NOMO-1 treated with dmso at 0.1 percent for 144 hours (cell line): ENCODE measurements at regions not wholly inside any gene's neighbourhood (a gene's known extent, or its start where the extent isn't known, plus 50 kb on each side); places are given as distances from the start of the nearest gene placed in this dataset.
A peak's percentile ranks its signal among the peaks of the same experiment; 100 is the strongest.
"Not testable (repeated sequence)": the region's sequence is repeated elsewhere in the genome, so short reads cannot be mapped to it uniquely, and the experiment has no call there.

Source experiments
- DNase-seq: peaks from one replicate; lab custom pipeline; 2025; ENCODE audit not compliant: unreplicated experiment; lab: John Stamatoyannopoulos, UW

- DNase-seq: no peak
These were observed 170.2 kb upstream of the PZP start for GRCh38 chr12:9378430-9378835.

DNA sequence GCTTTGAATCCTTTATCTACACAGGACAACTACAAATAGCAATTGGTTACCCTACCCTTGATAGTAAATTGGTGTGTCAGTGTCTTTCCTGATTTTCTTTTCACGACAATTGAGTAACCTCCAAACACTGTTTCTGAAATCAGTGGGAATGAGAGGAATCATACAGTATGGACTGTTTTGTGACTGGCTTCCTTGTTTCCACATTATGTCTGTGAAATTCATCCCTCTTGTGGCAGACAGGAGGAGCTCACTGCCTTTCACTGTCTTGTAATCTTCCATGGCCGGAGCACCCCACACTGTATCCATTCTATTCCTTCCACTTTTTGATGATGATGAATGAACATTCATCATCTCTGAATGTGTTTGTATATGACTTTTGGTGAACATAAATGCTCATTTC is 164.0 kb upstream of the PZP start:
- no peak for DNase-seq

DNA sequence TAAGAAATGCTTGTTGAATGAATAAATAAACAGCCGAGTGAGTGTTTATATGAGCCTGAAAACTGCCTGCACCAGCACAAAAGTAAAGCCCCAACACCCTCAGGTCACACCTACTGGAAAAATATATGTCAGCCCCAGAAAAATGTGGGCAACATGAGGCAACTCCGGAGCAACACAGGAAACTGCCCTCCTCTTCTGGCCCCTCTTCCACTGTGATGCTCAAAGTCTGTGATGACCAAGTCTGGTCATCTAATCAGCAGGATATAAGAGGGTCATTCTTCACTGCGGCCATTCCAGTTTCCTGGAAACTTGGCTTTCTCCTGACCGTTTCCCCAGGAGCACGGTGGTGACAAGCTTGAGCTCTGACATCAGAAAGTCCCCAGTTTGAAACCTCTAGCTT is 159.6 kb upstream of the PZP start:
- DNase-seq: no peak

GRCh38 chr12:9367201-9367600 is 159.0 kb upstream of the PZP start:
- peak; percentile 77 for DNase-seq

DNA sequence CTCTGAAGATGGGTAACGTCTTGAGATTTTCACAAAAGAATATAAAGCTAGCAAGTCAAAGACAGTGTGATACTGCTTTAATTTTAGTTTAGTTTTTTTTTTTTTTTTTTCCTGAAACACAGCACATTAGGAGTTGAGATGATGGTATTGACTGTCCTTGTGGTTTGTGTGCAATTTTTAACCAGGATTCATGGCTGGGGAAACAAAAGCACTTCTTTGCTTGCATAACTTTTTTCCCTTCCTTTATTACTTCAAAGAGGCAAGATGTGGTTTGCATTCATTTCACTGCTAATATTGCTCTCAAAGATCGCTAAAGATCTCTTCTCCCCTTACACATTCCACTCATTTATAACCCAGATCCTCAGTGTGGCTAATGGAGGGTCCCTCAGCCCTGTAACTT is 157.1 kb upstream of the PZP start:
- DNase-seq: peak; percentile 13

GRCh38 chr12:9364224-9365176 is 156.3 kb upstream of the PZP start:
- peak; percentile 59 for DNase-seq

DNA sequence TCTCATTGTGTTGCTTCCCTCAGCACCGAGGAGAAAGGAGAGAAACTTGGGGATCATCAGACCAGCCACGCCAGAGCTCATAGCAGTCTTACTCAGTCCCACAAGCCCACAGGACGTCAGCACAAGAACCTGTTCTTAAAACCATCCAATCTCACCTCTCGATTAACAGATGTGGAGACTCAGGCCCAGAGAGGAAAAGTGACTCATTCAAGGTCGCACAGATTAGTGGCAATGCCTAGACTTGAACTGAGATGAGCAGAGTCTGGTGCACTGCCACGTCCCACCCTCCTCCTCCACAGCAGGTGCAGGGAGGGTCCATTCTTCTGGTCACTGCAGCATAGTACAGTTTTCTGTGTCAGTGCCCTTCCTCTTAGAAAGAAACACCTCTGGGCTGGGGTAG is 154.9 kb upstream of the PZP start:
- DNase-seq: no peak

- DNase-seq: no peak
These were observed 153.7 kb upstream of the PZP start for GRCh38 chr12:9361879-9362326.

DNA sequence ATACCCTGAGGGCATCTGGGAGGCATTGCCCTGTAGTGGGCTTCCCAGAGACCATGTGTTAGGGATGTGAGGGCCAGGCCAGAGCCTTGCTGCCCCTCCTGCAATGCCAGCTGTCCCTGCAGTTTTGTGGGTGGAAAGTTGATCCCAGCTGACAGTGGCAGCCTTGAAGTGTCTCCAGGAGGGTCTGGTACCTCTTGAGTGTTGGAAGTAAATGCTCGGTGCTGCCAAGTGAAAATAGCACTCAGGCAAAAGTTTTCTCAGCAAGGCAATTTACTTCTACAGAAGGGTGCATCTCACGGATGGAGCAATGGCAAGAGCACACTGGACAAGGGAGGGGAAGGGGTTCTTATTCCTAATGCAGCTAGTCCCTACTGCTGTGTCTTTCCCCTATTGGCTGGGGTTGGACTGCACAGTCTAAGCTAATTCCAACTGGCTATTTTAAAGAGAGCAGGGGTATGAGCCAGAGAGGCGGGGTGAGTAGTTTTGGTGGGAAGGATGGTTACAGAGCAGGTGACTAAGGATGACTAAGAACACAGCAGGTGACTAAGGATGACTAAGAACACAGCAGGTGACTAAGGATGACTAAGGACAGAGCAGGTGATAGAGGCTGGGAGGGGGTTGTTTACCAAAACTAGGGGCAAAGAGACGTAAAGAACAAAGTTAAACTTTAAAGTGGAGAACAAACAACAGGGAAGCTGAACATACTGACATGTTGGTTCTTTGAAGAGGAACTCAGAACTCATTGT is 146.0 kb upstream of the PZP start:
- not testable (repeated sequence) for DNase-seq

- no peak for DNase-seq
These were observed 142.9 kb upstream of the PZP start for GRCh38 chr12:9351136-9351535.

DNA sequence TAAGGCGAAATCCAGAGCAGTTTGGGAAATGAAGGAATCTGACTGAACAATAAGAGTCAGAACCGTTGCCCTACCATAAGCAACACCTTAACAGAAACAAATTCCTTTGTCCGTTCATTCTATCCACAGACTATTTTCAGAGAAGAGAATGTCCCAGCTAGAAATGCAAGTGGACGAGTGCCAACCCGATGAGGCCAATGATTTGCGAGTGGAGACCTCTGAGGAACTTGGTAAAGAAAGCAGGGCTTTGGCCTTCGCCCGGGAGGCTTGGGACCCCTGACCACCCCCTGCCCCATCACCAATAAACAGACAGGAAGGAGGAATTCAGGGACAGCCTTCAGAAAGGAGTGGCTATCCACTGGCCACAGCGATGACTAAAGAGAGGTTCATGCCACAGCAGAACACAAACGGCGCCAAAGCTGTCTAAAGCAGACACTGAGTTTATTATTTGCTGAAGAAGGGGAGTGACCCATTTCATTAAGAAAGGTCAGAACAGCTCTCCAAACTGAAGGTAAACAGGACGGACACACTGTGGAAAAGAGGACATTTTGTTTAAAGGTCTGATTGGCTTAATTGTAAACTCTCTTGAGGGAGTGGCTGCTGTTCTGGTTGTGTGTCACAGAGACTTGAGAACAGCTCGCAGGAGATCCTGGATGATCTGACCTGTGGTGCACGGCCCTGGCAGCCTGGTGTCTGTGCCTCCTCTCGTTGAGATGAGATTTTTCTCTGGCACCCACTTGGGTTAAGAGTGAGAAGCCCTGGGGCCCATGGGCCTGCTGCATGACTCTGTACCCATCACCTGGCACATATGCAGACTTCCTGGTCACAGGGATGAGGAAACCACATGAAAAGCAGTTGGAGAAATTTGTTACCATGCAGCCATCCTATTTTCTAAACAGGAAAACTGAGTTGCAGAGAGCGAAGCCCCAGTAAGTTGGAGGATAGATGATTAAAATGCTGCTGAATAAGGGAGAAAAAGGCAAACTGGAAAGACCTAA is 142.0 kb upstream of the PZP start:
- no peak for DNase-seq

DNA sequence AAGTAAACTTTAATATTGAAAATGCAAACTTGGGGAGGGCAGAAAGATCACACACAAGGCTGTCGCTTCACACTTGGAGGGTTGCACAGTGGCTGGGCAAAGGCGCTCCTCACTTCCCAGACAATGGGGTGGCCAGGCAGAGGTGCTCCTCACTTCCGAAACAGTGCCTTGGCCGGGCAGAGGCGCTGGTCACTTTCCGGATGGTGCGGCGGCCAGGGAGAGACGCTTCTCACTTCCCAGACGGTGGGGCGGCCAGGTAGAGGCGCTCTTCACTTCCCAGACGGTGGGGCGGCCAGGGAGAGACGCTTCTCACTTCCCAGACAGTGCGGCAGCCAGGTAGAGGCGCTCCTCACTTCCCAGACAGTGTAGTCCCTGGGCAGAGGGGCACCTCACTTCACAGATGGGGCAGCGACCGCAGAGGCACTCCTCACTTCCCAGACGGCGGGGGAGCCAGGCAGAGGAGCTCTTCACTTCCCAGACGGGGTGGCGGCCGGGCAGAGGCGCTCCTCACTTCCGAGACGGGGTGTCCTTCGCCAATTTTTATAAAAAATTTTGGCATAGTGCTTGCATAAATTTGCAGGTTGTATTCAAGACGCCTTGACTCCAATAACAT is 140.8 kb upstream of the PZP start:
- no peak for DNase-seq

DNA sequence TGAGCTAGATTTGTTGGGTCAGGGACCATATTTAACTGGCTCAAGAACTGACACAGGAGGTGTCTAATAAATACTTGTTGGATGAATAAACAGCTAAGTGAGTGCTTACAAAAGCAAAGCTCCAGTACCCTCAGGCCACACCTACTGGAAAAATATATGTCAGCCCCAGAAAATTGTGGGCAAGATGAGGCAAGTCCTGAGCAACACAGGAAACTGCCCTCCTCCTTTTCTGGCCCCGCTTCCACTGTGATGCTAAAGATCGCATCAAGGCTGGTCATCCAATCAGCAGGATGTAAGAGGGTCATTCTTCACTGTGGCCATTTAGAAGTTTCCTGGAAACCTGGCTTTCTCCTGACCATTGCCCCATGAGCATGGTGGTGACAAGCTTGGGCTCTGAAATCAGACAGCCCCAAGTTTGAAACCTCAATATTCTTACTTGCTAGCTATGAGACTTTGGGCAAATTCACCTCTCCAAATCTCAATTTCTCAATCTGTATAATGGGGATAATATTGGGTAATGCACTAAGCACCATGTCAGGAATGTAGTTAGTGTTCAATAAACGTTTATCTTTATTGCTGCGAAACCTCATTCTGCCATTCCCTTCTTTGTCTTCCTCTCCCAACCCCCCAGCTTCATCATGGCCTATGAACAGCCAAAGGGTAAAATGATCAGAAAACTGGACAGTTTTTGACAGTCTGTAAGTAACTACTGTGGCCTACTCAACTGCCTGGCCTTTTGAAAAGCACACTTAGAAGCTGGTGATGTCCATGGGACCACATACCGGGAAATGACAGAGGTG is 139.3 kb upstream of the PZP start:
- DNase-seq: peak; percentile 62

DNA sequence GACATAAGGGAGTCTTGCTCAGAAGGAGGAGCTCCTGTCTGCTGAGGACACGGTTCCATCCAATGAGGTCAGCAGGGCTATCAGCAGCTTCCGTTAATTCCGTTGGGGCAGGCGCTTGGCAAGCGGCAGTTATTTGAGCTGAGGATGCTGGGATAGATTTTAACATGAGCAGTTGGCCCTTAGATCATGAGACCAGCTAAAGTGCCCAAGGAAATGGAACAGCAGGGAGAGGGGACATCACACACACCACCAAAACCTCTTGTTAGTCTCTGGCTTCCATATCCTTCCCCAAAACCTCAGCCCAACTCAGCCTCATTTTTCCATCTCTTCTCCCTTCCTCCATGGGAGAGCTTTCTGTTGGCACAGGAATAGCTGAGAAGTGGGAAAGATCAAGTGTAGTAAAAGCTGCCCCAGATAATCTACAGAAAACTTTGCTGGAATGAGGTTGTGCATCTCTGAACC is 138.7 kb upstream of the PZP start:
- DNase-seq: no peak

DNA sequence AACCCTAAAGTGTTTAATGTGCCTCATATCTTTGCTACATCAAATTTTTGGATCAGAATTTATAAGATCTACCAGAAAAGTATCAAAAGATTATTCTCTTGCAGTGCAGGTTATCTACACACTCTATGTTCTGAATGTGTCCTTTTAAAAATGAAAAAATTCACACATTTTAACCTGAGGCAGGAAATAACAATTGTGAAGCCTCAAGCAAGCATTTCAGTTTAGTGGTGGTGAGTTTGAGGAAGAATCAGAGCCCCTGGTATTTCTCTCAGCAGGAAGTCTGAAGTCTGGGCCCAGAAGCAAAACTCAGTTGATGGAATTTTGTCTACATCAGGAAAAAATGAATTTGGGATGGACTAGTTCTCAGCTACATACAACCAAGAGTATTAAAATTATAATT is 137.0 kb upstream of the PZP start:
- DNase-seq: no peak

DNA sequence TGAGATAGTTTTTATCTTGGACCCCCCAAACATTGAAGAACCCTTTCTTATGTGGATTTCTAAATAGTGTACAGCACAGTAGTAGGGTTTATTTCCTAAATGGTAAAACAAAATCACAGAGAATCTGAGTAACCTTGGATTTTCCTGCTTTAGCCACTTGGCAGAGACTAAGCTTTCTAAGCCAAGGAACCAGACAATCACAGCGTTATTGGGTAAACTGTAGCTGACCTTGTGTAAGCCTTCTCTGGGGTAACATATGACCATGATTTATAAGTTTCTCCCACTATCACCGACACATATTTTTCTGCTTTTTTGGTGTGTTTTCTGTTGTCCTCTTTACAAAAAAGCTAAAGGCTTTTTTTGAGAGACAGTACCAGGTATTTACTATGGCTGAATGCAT is 136.3 kb upstream of the PZP start:
- peak; percentile 30 for DNase-seq

- DNase-seq: no peak
These were observed 135.5 kb upstream of the PZP start for GRCh38 chr12:9343731-9344130.

- DNase-seq: no peak
These were observed 134.6 kb upstream of the PZP start for GRCh38 chr12:9342614-9343353.

DNA sequence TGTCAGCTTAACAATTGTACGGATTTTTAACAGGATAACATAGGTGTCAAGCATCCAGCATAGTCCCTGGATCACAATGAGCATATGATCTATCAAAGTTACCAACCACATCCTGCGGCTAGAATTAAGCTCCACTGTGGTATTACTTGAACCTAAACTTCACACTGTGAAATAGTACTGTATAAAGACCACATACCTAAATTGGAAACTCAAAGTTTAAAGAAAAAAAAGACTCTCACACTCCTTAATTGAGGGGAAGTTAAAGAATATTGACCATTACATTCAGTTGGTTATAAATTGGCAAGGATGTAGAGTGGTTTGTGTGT is 133.0 kb upstream of the PZP start:
- no peak for DNase-seq
